Cardiac muscle cell (in vitro differentiated cells and primary cell): ENCODE measurements at regions not wholly inside any gene's neighbourhood (a gene's known extent, or its start where the extent isn't known, plus 50 kb on each side); places are given as distances from the start of the nearest gene placed in this dataset.
A peak's percentile ranks its signal among the peaks of the same experiment; 100 is the strongest.

Experiments
- DNase-seq, 2 donors: peaks; one replicate each; pipeline versions ENCODE4 v3.0.0 to v3.0.0-alpha.2; 2010 to 2017; ENCODE audit warnings: low read depth in 1 of 2, low spot score in 1 of 2
- H3K27ac ChIP-seq: fragments of 200-600 bp; sonication (generic); 2 replicates; pipeline ENCODE4 v1.5.1; 2016
- H3K27me3 ChIP-seq: fragments of 200-600 bp; sonication (generic); 2 replicates; pipeline ENCODE4 v1.6.0; 2016; ENCODE audit warnings: control low read depth
- H3K36me3 ChIP-seq: fragments of 200-600 bp; sonication (generic); 2 replicates; pipeline ENCODE4 v1.5.1; 2016; ENCODE audit warnings: control low read depth
- H3K4me1 ChIP-seq: fragments of 200-600 bp; sonication (generic); 2 replicates; pipeline ENCODE4 v1.8.1; 2017; ENCODE audit warnings: low read depth, mild to moderate bottlenecking, mixed run types
- H3K4me3 ChIP-seq: fragments of 200-600 bp; sonication (generic); 2 replicates; pipeline ENCODE4 v1.5.1; 2016; ENCODE audit warnings: mild to moderate bottlenecking
- H3K9me3 ChIP-seq: fragments of 200-600 bp; sonication (generic); 2 replicates; pipeline ENCODE4 v1.5.1; 2017; ENCODE audit warnings: low read depth, mild to moderate bottlenecking, control low read depth
- CTCF ChIP-seq: IDR thresholded peaks from 2 replicates; pipeline ENCODE4 v1.5.1; 2012; ENCODE audit warnings: low read depth, mild to moderate bottlenecking, low read length

DNA sequence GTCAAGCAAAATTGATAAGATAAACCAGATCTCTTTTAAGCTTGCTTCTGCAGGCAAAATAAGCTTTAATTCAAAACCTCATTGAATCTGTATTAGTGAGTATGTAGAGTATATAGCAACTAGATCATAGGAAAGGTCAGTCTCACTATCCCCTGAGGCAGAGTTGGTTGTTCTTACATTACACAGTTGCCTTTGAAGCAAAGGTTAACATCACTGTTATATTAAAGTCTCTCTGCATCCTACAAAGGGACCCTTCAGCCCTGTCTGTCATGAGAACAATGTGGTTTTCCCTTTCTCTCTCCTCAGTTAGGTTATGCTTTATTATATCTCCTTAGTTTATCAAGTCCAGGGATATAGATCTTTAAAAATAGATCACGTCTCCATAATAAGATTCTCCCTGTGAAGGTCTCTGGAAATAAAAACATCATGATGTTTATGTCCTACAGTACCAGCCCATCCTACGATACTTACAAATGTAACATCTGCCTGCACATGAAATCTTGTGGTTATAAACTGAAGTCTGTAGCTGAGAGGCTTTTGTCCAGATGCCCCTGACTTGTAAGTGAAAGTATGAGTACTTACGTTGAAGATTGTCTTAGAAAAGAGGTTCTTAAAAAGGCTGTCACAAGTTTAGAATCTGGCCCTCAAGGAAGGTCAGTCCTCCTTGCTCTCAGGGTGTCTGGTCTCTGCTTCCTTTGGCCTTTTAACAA, 103.6 kb downstream of the VIP start:
- H3K27me3 ChIP-seq = peaks cover 3% of the 10 kb centered on the region
- no peaks in the 10 kb centered on the region for H3K9me3 ChIP-seq
- no peak overlapping the region for H3K27ac ChIP-seq
- H3K4me3 ChIP-seq = no peak overlapping the region
- no peak for TF ChIP-seq CTCF
- no peaks in the 10 kb centered on the region for H3K4me1 ChIP-seq
- DNase-seq = no peak
- no peaks in the 10 kb centered on the region for H3K36me3 ChIP-seq

DNA sequence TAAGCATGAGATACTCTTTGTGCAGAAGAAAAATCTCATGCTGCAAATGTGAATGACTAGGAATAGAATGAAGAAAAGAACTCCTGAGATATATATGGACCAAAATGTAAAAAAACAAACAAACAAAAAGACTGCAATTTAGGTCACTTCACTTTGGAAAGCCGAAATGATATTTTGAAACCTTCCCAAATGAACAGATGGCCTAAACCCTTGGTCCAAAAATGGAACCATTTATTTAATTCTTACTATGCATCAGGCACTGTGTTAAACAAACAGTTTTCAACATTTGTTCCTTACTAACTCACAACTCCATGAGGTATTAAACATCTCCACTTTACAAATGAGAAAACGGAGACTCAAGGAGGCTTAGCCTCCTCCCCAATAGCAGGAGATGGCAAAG, 107.5 kb downstream of the VIP start:
- H3K36me3 ChIP-seq = no peaks in the 10 kb centered on the region
- no peak overlapping the region for H3K4me3 ChIP-seq
- no peak overlapping the region for H3K27ac ChIP-seq
- no peaks in the 10 kb centered on the region for H3K9me3 ChIP-seq
- H3K4me1 ChIP-seq = no peaks in the 10 kb centered on the region
- no peak for TF ChIP-seq CTCF
- no peak for DNase-seq
- H3K27me3 ChIP-seq = peaks cover 3% of the 10 kb centered on the region

GRCh38 chr6:152859225-152859624, 108.6 kb downstream of the VIP start:
- peaks cover 3% of the 10 kb centered on the region for H3K27me3 ChIP-seq
- H3K36me3 ChIP-seq = no peaks in the 10 kb centered on the region

DNA sequence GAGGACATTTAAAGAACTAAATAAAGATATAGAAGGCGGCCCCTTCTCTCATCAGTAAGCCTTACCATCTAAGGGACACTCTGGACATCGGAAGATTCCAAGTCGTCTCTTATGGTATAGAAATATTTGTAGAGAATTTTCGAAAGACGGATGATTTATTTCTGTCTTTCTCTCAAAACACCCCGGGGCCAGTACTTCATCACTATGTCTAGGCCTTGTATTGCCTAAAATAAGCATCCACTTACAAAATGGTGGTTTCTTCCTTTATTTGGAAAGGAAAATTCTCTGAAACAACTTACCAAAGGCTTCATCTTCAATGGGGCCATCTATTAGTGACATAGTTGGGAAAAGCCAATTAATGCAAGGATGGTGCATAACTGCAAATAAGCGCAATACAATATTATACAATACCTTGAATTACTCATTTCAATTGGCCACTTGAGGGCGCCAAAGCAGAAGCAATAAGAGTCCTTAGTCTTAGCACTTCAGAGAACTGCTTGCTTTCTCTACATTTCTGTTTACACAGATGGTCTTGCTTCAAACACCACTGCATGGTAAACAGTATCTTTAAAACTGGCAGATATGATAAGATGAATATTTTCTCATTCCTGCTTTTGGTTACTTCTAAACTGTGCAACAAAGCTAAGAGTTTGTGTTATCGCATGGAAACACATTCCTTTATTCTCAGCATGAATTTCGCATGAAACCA, 113.2 kb downstream of the VIP start:
- no peaks in the 10 kb centered on the region for H3K9me3 ChIP-seq
- H3K36me3 ChIP-seq = no peaks in the 10 kb centered on the region
- peak; percentile 62 for TF ChIP-seq CTCF
- H3K27me3 ChIP-seq = peaks cover under 1% of the 10 kb centered on the region
- H3K27ac ChIP-seq = no peak overlapping the region
- peak; percentile 83 to 85 for DNase-seq
- H3K4me3 ChIP-seq = no peak overlapping the region
- H3K4me1 ChIP-seq = no peaks in the 10 kb centered on the region

More at GRCh38 chr6:152859225-152859624, 108.6 kb downstream of the VIP start:
- H3K4me3 ChIP-seq = no peak overlapping the region
- no peaks in the 10 kb centered on the region for H3K4me1 ChIP-seq
- TF ChIP-seq CTCF = no peak
- no peak for DNase-seq
- H3K27ac ChIP-seq = no peak overlapping the region
- H3K9me3 ChIP-seq = no peaks in the 10 kb centered on the region

DNA sequence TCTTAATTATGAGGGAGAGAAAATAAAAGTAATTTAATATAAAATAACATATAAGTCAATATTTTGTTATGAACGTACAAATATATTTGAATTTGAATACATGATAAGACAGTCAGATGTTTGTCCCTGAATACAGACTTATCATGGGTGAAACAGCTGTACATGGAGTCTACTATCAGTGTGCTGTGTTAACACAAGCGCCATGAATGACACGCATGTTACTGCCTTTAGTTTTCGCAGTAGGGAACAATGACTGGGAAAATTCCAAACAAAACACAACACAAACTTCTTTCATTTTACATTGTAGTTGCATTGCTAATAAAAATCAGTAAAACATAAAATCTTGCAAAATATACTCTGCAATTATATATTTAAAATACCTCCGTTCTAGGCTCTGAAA, 108.6 kb downstream of the FBXO5 start:
- Histone ChIP-seq H3K9me3 (no peaks in the 10 kb centered on the region), H3K4me1 (no peaks in the 10 kb centered on the region), H3K27ac (no peak overlapping the region), H3K36me3 (no peaks in the 10 kb centered on the region), H3K27me3 (no peaks in the 10 kb centered on the region), H3K4me3 (no peak overlapping the region)
- DNase-seq = no peak
- no peak for TF ChIP-seq CTCF
